Astrocyte of the spinal cord (primary cell): ENCODE measurements at regions not wholly inside any gene's neighbourhood (a gene's known extent, or its start where the extent isn't known, plus 50 kb on each side); places are given as distances from the start of the nearest gene placed in this dataset.

Experiments
- DNase-seq: peaks from one replicate; pipeline ENCODE4 v3.0.0; 2011; ENCODE audit warnings: low read depth, low spot score
- H3K4me3 ChIP-seq: 2 replicates; pipeline ENCODE4 v1.5.1; 2011; ENCODE audit warnings: low read depth, mild to moderate bottlenecking, low read length, moderate library complexity
- in situ Hi-C: cut with HindIII; loops from 2 replicates; pipeline ENCODE4 v1.10.0; 2017; ENCODE audit warnings: low sequenced_read_pairs
- TF ChIP-seq, protein P1 (sequence below): IDR thresholded peaks from 2 replicates; pipeline ENCODE4 v1.5.1; 2012; ENCODE audit warnings: low read depth, mild to moderate bottlenecking, low read length, inconsistent platforms

DNA sequence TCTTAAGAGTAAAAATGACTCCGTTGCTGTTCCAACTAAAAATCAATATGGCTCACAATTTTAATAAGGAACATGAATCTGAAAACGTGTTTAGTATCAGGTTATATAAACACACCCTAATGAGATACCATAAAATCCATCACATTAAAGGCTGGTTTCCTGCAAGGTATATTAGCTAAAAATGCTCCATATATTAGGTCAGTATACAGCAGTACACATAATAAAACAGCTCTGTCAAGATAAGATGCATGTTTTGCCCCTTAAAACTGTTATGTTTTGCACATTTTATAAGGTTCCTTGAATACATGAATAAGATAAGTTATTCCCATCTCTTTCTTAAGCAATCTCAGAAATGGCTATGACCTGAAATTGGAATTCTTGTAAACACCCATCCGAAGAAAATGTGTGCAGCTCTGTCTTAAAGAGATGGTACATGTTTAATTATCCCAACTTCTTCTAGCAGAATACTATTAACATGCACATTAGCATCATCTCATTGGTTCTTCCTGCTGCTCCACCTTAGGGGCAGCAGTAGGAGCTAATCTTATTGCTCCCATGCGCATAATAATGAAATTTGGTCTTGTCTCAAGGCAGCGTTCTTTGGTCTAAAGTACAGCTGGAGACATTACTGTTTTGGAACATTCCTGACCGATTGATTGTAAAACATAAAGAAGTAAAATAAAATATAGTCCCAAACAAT is 836.1 kb upstream of the FANCL start:
- no peak for DNase-seq
- in situ Hi-C loops = no loop called here
- no peak overlapping the region for H3K4me3 ChIP-seq
- TF ChIP-seq, protein P1, sequence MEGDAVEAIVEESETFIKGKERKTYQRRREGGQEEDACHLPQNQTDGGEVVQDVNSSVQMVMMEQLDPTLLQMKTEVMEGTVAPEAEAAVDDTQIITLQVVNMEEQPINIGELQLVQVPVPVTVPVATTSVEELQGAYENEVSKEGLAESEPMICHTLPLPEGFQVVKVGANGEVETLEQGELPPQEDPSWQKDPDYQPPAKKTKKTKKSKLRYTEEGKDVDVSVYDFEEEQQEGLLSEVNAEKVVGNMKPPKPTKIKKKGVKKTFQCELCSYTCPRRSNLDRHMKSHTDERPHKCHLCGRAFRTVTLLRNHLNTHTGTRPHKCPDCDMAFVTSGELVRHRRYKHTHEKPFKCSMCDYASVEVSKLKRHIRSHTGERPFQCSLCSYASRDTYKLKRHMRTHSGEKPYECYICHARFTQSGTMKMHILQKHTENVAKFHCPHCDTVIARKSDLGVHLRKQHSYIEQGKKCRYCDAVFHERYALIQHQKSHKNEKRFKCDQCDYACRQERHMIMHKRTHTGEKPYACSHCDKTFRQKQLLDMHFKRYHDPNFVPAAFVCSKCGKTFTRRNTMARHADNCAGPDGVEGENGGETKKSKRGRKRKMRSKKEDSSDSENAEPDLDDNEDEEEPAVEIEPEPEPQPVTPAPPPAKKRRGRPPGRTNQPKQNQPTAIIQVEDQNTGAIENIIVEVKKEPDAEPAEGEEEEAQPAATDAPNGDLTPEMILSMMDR = no peak

DNA sequence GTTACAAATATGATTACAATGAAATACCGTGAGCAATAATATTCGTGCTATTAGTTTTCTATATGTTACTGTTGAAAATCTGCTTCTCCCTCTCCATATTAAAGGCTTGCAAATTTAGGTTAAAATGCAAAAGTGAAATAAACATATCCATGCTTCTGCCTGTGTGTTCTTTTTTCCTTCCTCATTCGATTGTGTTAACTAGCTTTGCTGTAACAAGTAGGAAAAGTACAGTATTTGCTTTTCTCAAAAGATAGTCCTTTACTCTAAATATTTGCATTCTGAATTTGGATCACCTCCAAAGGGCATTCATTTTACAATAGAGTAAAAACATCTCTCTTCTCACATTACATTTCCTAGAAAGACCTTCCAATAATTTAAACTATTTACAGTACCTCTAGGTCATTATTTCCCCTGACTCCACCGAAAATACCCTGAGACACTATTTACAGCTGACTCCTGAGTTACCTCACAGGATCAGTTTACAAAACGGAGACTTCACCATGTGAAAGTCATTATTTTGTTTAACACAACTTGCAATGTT is 835.0 kb upstream of the FANCL start:
- no peak for DNase-seq
- in situ Hi-C loops = no loop called here
- H3K4me3 ChIP-seq = no peak overlapping the region
- TF ChIP-seq, protein P1 = no peak

DNA sequence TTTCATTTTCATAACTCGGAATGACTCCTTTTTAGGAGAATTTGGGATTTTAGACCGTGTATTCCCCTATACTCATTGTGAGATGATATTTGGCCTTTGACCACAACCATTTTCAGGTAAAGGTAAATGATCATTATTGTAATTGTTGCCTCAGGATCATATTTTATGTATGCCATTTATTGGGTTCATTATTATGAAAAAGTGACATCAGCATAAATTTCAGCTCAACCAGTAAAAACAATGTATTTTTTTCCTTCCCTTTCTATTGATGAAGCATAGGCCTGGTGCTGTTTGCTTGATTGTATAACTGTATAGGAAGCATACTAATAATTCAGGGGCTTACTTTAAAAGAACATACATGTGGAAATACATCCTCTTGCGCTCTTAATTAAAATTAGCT is 832.9 kb upstream of the FANCL start:
- H3K4me3 ChIP-seq = no peak overlapping the region
- TF ChIP-seq, protein P1 = no peak
- in situ Hi-C loops = no loop called here
- no peak for DNase-seq

DNA sequence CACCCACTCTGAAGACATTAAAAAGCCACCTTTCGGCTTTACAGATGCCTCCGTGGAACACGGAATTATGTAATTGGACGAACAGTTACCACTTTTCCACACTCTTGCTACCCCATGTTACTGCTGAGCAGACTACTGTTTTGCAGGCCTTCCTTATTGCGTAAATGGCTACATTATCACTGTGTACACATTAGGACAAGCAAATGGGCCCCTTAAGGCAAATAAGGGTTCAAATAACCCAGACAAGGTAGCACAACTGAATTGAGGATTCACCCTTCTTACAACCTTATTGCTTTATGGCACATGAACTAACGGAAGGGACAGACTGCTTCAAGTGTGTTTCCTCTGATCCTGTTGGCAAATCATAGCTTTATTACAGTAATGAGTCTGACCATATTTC is 832.2 kb upstream of the FANCL start:
- TF ChIP-seq, protein P1 = no peak
- in situ Hi-C loops = no loop called here
- no peak overlapping the region for H3K4me3 ChIP-seq
- no peak for DNase-seq

DNA sequence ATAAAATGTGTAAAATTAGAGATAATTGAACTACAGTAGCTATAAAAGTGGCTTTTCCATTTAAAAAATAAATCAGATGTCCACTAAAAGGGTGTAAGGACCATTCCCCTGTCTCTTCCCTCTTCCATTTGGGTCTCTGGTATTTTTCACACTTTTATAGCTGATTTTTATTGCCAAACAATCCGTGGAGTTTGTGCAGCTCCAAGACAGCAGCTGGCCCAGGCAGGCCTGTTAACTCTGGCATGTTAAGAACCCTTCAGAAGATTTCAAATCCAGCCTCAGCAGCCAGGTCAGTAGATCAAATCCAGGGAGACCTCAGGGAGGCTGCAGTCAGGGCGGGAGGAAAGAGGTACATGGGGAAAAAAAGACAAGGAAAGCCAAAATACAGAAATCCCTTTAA is 827.1 kb upstream of the FANCL start:
- H3K4me3 ChIP-seq = no peak overlapping the region
- DNase-seq = no peak
- in situ Hi-C loops = no loop called here
- TF ChIP-seq, protein P1 = no peak

DNA sequence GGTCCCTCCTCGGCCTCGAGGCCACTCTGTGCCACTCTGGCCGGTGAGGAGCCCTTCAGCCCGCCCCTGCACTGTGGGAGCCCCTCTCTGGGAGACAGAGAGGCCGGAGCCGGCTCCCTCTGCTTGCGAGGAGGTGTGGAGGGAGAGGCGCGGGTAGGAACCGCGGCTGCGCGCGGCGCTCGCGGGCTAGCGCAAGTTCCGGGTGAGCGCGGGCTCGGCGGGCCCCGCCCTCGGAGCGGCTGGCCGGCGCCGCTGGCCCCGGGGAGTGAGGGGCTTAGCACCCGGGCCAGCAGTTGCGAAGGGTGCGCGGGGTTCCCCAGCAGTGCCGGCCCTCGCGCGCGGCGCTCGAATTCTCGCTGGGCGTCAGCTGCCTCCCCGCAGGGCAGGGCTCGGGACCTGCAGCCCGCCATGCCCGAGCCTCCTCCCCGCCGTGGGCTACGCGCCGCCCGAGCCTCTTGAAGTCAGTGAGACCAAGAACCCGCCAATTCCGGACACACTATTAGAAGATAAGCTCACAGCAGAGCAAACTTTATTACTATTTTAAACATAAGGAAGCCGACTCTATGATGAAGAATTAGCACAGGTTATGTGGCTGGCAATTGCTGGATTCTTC is 825.8 kb upstream of the FANCL start:
- DNase-seq = no peak
- in situ Hi-C loops = no loop called here
- no peak overlapping the region for H3K4me3 ChIP-seq
- TF ChIP-seq, protein P1 = no peak
